ENCODE measurements at regions not wholly inside any gene's neighbourhood (a gene's known extent, or its start where the extent isn't known, plus 50 kb on each side); places are given as distances from the start of the nearest gene placed in this dataset.
A peak's percentile ranks its signal among the peaks of the same experiment; 100 is the strongest.

- peak overlapping the region; percentile 89 to 91 for H3K27ac ChIP-seq
- peaks cover 0 to 5% of the 10 kb centered on the region in 2 donors for H3K4me1 ChIP-seq
- TF ChIP-seq CTCF (IDR thresholded peaks at IDR 0.05) (peak; percentile 93 to 98 (median 98)), POLR2A (IDR thresholded peaks at IDR 0.05) (no peak)
- H3K4me3 ChIP-seq, result no peak overlapping the region
- no peaks in the 10 kb centered on the region for H3K9me3 ChIP-seq
- H3K36me3 ChIP-seq, result no peaks in the 10 kb centered on the region
- H3K27me3 ChIP-seq, result no peaks in the 10 kb centered on the region
- peak; percentile 86 to 89 for DNase-seq
- intact Hi-C loops (cut with DNase I; ENCODE audit: low total_unique reads), result loop anchor here (5.0 to 10.0 kb wide), 4 partner anchors 266 to 598 kb away; partner anchors contain the start of gene SLC7A1
These were observed 194.5 kb downstream of the KATNAL1 start for GRCh38 chr13:30112602-30113435.

- intact Hi-C loops (cut with DNase I; ENCODE audit: low total_unique reads), result loop anchor here (5.0 to 10.0 kb wide), 4 partner anchors 265 to 597 kb away; partner anchors contain the start of gene SLC7A1
These were observed 195.5 kb downstream of the KATNAL1 start for GRCh38 chr13:30111810-30112209.

GRCh38 chr13:30110301-30111070 lies 196.9 kb downstream of the KATNAL1 start:
- H3K27ac ChIP-seq, result peak overlapping the region in 1 of 2 donors; percentile 30
- peak in 1 of 2 donors; percentile 57 for DNase-seq
- peaks cover 0 to 5% of the 10 kb centered on the region in 2 donors for H3K4me1 ChIP-seq
- H3K36me3 ChIP-seq, result no peaks in the 10 kb centered on the region
- TF ChIP-seq POLR2A (IDR thresholded peaks at IDR 0.05) (no peak), CTCF (IDR thresholded peaks at IDR 0.05) (no peak)
- no peaks in the 10 kb centered on the region for H3K27me3 ChIP-seq
- intact Hi-C loops (cut with DNase I; ENCODE audit: low total_unique reads), result loop anchor here (5.0 to 10.0 kb wide), 4 partner anchors 263 to 596 kb away; partner anchors contain the start of gene SLC7A1
- no peak overlapping the region for H3K4me3 ChIP-seq
- H3K9me3 ChIP-seq, result no peaks in the 10 kb centered on the region

More at GRCh38 chr13:30111810-30112209, 195.5 kb downstream of the KATNAL1 start:
- TF ChIP-seq POLR2A (IDR thresholded peaks at IDR 0.05) (no peak), CTCF (IDR thresholded peaks at IDR 0.05) (no peak)
- H3K4me1 ChIP-seq, result peaks cover 0 to 5% of the 10 kb centered on the region in 2 donors
- no peak for DNase-seq
- H3K36me3 ChIP-seq, result no peaks in the 10 kb centered on the region
- no peaks in the 10 kb centered on the region for H3K9me3 ChIP-seq
- no peak overlapping the region for H3K27ac ChIP-seq
- no peaks in the 10 kb centered on the region for H3K27me3 ChIP-seq
- no peak overlapping the region for H3K4me3 ChIP-seq

GRCh38 chr13:30109471-30110135 lies 197.7 kb downstream of the KATNAL1 start:
- H3K4me1 ChIP-seq, result peaks cover 0 to 3% of the 10 kb centered on the region in 2 donors
- H3K27me3 ChIP-seq, result no peaks in the 10 kb centered on the region
- intact Hi-C loops (cut with DNase I; ENCODE audit: low total_unique reads), result loop anchor here (5.0 to 10.0 kb wide), 4 partner anchors 262 to 595 kb away; partner anchors contain the start of gene SLC7A1
- H3K36me3 ChIP-seq, result no peaks in the 10 kb centered on the region
- no peak overlapping the region for H3K27ac ChIP-seq
- no peak overlapping the region for H3K4me3 ChIP-seq
- H3K9me3 ChIP-seq, result no peaks in the 10 kb centered on the region
- no peak for DNase-seq
- TF ChIP-seq CTCF (IDR thresholded peaks at IDR 0.05) (no peak), POLR2A (IDR thresholded peaks at IDR 0.05) (no peak)

Data from uterus (tissue), 3 donors.